IPS DF 19.7 (cell line): ENCODE measurements at regions not wholly inside any gene's neighbourhood (a gene's known extent, or its start where the extent isn't known, plus 50 kb on each side); places are given as distances from the start of the nearest gene placed in this dataset.
A peak's percentile ranks its signal among the peaks of the same experiment; 100 is the strongest.

Experiments
- DNase-seq: peaks from one replicate; pipeline ENCODE4 v3.0.0-alpha.2; 2013; ENCODE audit warnings: low read depth, low spot score

DNA sequence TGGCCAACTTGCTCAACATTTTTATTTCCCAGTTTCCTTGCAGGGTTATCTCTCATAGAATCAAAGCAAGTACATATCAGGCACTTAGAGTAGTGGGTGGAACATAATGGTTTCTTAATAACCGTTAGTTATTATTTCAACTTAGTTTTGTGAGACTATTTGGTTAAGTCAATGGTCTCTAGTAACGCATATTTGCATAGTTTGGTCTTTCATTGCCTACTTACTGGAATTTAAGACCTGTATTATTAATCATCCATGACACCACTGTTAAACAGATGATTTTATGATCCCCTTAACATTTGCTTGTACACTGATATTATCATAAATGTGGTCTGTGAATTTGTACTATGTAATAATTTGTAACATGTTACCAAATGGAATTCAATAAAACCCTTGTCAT, 70.9 kb upstream of the SMIM31 start:
- DNase-seq, result no peak

DNA sequence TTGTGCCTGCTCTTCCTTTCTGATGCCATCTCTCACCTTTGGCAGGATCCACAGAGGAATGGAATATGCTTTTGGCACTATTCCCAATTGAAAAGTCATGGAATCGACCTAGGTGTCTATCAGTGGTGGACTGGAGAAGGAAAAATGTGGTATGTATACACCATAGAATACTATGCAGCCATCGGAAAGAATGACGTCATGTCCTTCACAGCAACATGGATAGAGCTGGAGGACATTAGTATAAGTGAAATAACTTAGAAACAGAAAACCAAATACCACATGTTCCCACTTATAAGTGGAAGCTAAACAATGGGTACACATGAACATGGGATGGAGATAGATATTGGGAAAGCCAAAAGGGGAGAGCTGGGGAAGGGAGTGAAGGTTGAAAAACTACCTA, 58.3 kb upstream of the SMIM31 start:
- DNase-seq, result no peak

DNA sequence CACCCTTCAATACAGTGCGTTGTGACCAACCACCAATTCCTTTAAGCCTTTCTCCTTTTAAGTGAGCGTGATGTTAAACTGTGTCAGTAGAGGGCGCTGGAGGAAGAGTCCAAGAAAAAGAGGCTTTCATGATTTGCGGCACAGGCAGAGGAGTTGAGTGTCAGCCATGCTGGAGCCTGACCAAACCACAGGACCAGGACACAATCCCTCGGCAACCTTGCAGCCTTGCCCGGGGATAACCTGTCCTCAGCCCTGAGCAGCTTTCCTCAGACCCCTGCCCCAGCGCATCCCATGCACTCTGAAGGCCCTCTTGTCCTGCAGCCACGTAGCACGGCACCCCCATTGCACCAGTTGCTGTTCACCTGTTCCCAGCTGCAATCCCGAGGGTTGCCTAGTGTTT, 53.5 kb upstream of the SMIM31 start:
- peak; percentile 25 for DNase-seq

DNA sequence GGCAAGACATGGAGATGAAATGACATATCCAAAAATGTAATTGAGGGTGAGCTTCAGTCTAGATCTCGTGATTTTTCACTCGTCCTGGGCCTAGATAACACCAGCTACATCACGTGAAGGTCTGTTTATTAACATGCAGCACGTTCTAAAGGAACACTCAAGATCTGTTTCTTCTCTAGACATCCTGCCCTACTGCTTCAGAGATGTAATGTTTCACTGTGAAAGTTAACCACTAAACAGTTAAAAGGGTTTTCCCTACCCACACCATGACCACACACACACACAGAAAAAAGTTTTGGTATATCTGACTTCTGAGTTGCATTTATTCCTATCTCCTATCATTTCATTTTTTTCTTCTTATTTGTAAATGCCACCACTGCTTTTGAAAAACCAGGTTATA, 52.3 kb upstream of the SMIM31 start:
- no peak for DNase-seq
